Caco-2 (cell line): ENCODE measurements at regions not wholly inside any gene's neighbourhood (a gene's known extent, or its start where the extent isn't known, plus 50 kb on each side); places are given as distances from the start of the nearest gene placed in this dataset.

Experiments used
- BruUV-seq: library from RNA; stranded (reverse); fragments of 400-500 nt; replicated peaks from 2 replicates; lab custom pipeline; 2021; lab: Mats Ljungman, UMichigan
- CTCF ChIA-PET: fragments of 300-600 bp; sonication (Branson Sonifier 250); formaldehyde crosslinking; loops from one replicate; lab custom pipeline; 2022; ENCODE audit warnings: antibody characterized with exemption; lab: Charles Lee
- POLR2A ChIA-PET: fragments of 300-600 bp; sonication (Branson Sonifier 250); formaldehyde crosslinking; loops from one replicate; lab custom pipeline; 2022; ENCODE audit warnings: antibody characterized with exemption; lab: Charles Lee
- DNase-seq, 2 experiments: peaks; one replicate each; pipeline versions ENCODE4 v3.0.0 to v3.0.0-alpha.2; 2020 to 2022
- H3K27me3 ChIP-seq: replicated peaks from 2 replicates; pipeline ENCODE4 v1.6.0; 2011; ENCODE audit warnings: low read length; ENCODE audit not compliant: control insufficient read depth, insufficient read depth
- H3K36me3 ChIP-seq: 2 replicates; pipeline ENCODE4 v1.5.1; 2011; ENCODE audit warnings: low read length; ENCODE audit not compliant: control insufficient read depth, insufficient read depth
- H3K4me1 ChIP-seq: fragments of 250-450 bp; sonication (Bioruptor Pico); 2 replicates; pipeline ENCODE4 v1.5.1; 2020; ENCODE audit warnings: mild to moderate bottlenecking
- H3K4me3 ChIP-seq: 2 replicates; pipeline ENCODE4 v1.5.1; 2011; ENCODE audit warnings: low read depth, mild to moderate bottlenecking, control low read depth, low read length
- H3K9me3 ChIP-seq: fragments of 250-450 bp; sonication (Bioruptor Pico); 2 replicates; pipeline ENCODE4 v1.5.1; 2020; ENCODE audit warnings: mild to moderate bottlenecking, moderate library complexity
- H3K27ac Mint-ChIP-seq: one replicate; pipeline ENCODE4 v1.8.0; 2022; ENCODE audit warnings: mixed read lengths; ENCODE audit not compliant: unreplicated experiment
- H3K27me3 Mint-ChIP-seq: one replicate; pipeline ENCODE4 v1.8.0; 2022; ENCODE audit warnings: mixed read lengths; ENCODE audit not compliant: insufficient read depth, unreplicated experiment
- H3K36me3 Mint-ChIP-seq: one replicate; pipeline ENCODE4 v1.8.0; 2022; ENCODE audit warnings: mild to moderate bottlenecking, mixed read lengths; ENCODE audit not compliant: insufficient read depth, unreplicated experiment
- H3K4me1 Mint-ChIP-seq: one replicate; pipeline ENCODE4 v1.8.0; 2022; ENCODE audit warnings: low read depth, mixed read lengths; ENCODE audit not compliant: unreplicated experiment
- H3K4me3 Mint-ChIP-seq: one replicate; pipeline ENCODE4 v1.8.0; 2022; ENCODE audit warnings: mild to moderate bottlenecking, moderate library complexity, mixed read lengths; ENCODE audit not compliant: unreplicated experiment
- H3K9me3 Mint-ChIP-seq: one replicate; pipeline ENCODE4 v1.8.0; 2022; ENCODE audit warnings: mixed read lengths; ENCODE audit not compliant: unreplicated experiment
- CTCF ChIP-seq, 2 experiments: fragments of 200-600 bp in 1 of 2; IDR thresholded peaks; 1 replicate in 1 of 2; 2 replicates in 1 of 2; pipeline versions ENCODE4 v1.5.1 to v1.8.0; 2011 to 2022; ENCODE audit warnings: antibody characterized with exemption in 1 of 2, control low read depth in 1 of 2, inconsistent platforms in 1 of 2, low read depth in 1 of 2, low read length in 1 of 2, mild to moderate bottlenecking in 1 of 2, moderate library complexity in 1 of 2; ENCODE audit not compliant: insufficient read depth in 1 of 2, severe bottlenecking in 1 of 2, unreplicated experiment in 1 of 2
- intact Hi-C: fragments of 100-400 bp; cut with micrococcal nuclease; formaldehyde crosslinking; loops from one replicate; pipeline ENCODE4 v1.10.0; 2022; ENCODE audit not compliant: unreplicated experiment

- BruUV-seq = no TSS peak
- Mint-ChIP-seq H3K9me3 (no peaks in the 10 kb centered on the region), H3K27ac (no peak overlapping the region), H3K4me1 (peaks cover 6% of the 10 kb centered on the region), H3K4me3 (peak overlapping the region; percentile 95), H3K27me3 (peaks cover 36% of the 10 kb centered on the region), H3K36me3 (no peaks in the 10 kb centered on the region)
- Histone ChIP-seq H3K36me3 (no peaks in the 10 kb centered on the region), H3K9me3 (no peaks in the 10 kb centered on the region), H3K4me1 (peaks cover 11% of the 10 kb centered on the region; the same call in 1 of the 2 replicates), H3K4me3 (peak overlapping the region; percentile 60), H3K27me3 (peaks cover 6% of the 10 kb centered on the region)
- ChIA-PET CTCF (interaction anchor here (0.7 to 1.3 kb wide), 2 partner anchors 89 to 186 kb away, joined by 4 to 5 read pairs; no protein-coding TSS in a partner anchor), POLR2A (no interaction called here)
- DNase-seq = peak; percentile 89 to 91
- intact Hi-C loops = loop anchor here (5.0 kb wide), 1 partner anchor 294 kb away; no protein-coding TSS in a partner anchor
- peak; percentile 37 to 48 for TF ChIP-seq CTCF (IDR thresholded peaks at IDR 0.05; ENCODE audit: insufficient read depth in 1 of 2, low read depth in 1 of 2, low read length in 1 of 2, severe bottlenecking in 1 of 2, unreplicated experiment in 1 of 2)
Measured at GRCh38 chr12:107317751-107318555, 224.6 kb upstream of the CRY1 start.

- H3K4me3 ChIP-seq = peak overlapping the region; percentile 60
- H3K36me3 Mint-ChIP-seq = no peaks in the 10 kb centered on the region
- no peak for DNase-seq
- peaks cover 6% of the 10 kb centered on the region for H3K4me1 Mint-ChIP-seq
- H3K27ac Mint-ChIP-seq = no peak overlapping the region
- H3K4me1 ChIP-seq = peaks cover 11% of the 10 kb centered on the region; the same call in 1 of the 2 replicates
- peak overlapping the region; percentile 95 for H3K4me3 Mint-ChIP-seq
- ChIA-PET CTCF (interaction anchor here (0.7 to 1.3 kb wide), 2 partner anchors 89 to 187 kb away, joined by 4 to 5 read pairs; no protein-coding TSS in a partner anchor), POLR2A (no interaction called here)
- TF ChIP-seq CTCF (IDR thresholded peaks at IDR 0.05; ENCODE audit: insufficient read depth in 1 of 2, low read depth in 1 of 2, low read length in 1 of 2, severe bottlenecking in 1 of 2, unreplicated experiment in 1 of 2) = no peak
- H3K27me3 Mint-ChIP-seq = peaks cover 32% of the 10 kb centered on the region
- H3K9me3 Mint-ChIP-seq = no peaks in the 10 kb centered on the region
- H3K27me3 ChIP-seq = peaks cover 6% of the 10 kb centered on the region
- no peaks in the 10 kb centered on the region for H3K9me3 ChIP-seq
- no TSS peak for BruUV-seq
- no peaks in the 10 kb centered on the region for H3K36me3 ChIP-seq
- intact Hi-C loops = loop anchor here (5.0 kb wide), 1 partner anchor 294 kb away; no protein-coding TSS in a partner anchor
Measured at GRCh38 chr12:107318556-107318805, 225.1 kb upstream of the CRY1 start.

- H3K4me1 Mint-ChIP-seq = peaks cover 6% of the 10 kb centered on the region
- no TSS peak for BruUV-seq
- ChIA-PET CTCF (interaction anchor here (0.7 to 1.3 kb wide), 2 partner anchors 88 to 187 kb away, joined by 4 to 5 read pairs; no protein-coding TSS in a partner anchor), POLR2A (no interaction called here)
- TF ChIP-seq CTCF (IDR thresholded peaks at IDR 0.05; ENCODE audit: insufficient read depth in 1 of 2, low read depth in 1 of 2, low read length in 1 of 2, severe bottlenecking in 1 of 2, unreplicated experiment in 1 of 2) = no peak
- H3K4me3 Mint-ChIP-seq = peak overlapping the region; percentile 95
- DNase-seq = peak in 1 of 2 experiments; percentile 26
- Histone ChIP-seq H3K27me3 (peaks cover 6% of the 10 kb centered on the region), H3K36me3 (no peaks in the 10 kb centered on the region), H3K9me3 (no peaks in the 10 kb centered on the region), H3K4me1 (peaks cover 11% of the 10 kb centered on the region; the same call in 1 of the 2 replicates), H3K4me3 (peak overlapping the region; percentile 60)
- intact Hi-C loops = loop anchor here (5.0 kb wide), 1 partner anchor 293 kb away; no protein-coding TSS in a partner anchor
- peaks cover 29% of the 10 kb centered on the region for H3K27me3 Mint-ChIP-seq
- H3K9me3 Mint-ChIP-seq = no peaks in the 10 kb centered on the region
- H3K36me3 Mint-ChIP-seq = no peaks in the 10 kb centered on the region
- H3K27ac Mint-ChIP-seq = no peak overlapping the region
Measured at GRCh38 chr12:107318806-107319532, 225.6 kb upstream of the CRY1 start.
